ENCODE measurements at regions not wholly inside any gene's neighbourhood (a gene's known extent, or its start where the extent isn't known, plus 50 kb on each side); places are given as distances from the start of the nearest gene placed in this dataset.

GRCh38 chr22:48186146-48186790 is 1423.8 kb downstream of the TBC1D22A start:
- no peak for TF ChIP-seq CTCF (IDR thresholded peaks at IDR 0.05)
- TF ChIP-seq POLR2A (IDR thresholded peaks at IDR 0.05): no peak
- no peak for DNase-seq
- Histone ChIP-seq H3K27ac (no peak overlapping the region), H3K4me3 (no peak overlapping the region), H3K27me3 (peaks cover 0 to 11% (median 0%) of the 10 kb centered on the region in 4 donors), H3K4me1 (no peaks in the 10 kb centered on the region), H3K9me3 (peaks cover 0 to 7% (median 0%) of the 10 kb centered on the region in 3 donors), H3K36me3 (no peaks in the 10 kb centered on the region)
- intact Hi-C loops (cut with DNase I): no loop called here
- WGBS, 2 donors: 73 to 77% methylated on average over 7 to 9 of the region's 10 CpGs

DNA sequence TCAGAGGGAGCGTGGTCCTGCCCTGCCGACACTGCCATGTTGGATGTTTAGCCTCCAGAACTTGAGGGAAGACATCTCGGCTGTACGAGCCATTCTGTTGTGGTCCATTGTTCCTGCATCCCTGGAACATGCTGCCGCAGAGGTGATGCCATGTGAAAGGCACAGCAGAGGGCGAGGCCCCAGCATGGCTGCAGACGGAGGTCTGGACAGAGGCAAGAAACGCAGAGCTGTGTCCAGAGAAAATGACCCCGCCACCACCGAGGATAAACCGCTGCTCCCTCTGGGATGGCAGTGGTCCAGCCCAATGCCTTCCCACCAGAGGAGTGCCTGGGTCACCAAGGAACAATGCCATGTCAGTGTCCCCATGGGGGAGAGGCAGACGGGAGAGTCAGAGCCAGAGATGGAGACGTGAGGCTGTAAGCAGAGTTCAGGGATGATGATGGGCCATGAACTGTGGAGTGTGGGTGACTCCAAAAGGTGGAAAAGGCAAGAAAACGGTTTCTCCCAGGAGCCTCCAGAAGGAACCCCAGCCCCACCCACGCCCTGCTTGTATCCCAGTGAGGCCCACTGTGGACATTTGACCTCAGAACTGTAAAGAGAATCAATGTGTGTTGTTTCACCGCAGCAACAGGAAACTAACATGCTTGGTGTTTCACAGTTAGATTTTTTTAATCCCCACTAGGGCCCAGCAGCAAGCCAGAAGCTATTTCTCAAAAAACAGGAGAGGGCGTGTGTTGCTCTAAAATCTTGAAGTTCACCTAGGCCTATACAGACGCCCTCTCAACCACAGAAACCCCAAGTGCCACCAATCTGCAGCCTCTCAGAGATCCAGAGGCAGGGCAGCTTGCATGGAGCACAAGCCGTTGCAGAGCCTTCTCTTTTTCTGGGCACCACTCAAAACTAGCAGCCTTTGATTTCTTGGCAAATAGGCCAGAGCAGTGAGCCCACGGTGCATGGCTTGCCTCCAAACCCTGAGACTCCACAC is 1422.9 kb downstream of the TBC1D22A start:
- Histone ChIP-seq H3K27ac (no peak overlapping the region), H3K4me1 (no peaks in the 10 kb centered on the region), H3K36me3 (no peaks in the 10 kb centered on the region), H3K27me3 (peaks cover 0 to 11% (median 0%) of the 10 kb centered on the region in 4 donors), H3K9me3 (no peaks in the 10 kb centered on the region), H3K4me3 (no peak overlapping the region)
- no peak for DNase-seq
- intact Hi-C loops (cut with DNase I): no loop called here
- 59 to 69% methylated on average over 8 to 15 of the region's 20 CpGs for WGBS, 2 donors
- TF ChIP-seq POLR2A (IDR thresholded peaks at IDR 0.05) (no peak), CTCF (IDR thresholded peaks at IDR 0.05) (no peak)

GRCh38 chr22:48182846-48183805 is 1420.7 kb downstream of the TBC1D22A start:
- Histone ChIP-seq H3K4me3 (no peak overlapping the region), H3K36me3 (no peaks in the 10 kb centered on the region), H3K4me1 (no peaks in the 10 kb centered on the region), H3K27ac (no peak overlapping the region), H3K9me3 (no peaks in the 10 kb centered on the region), H3K27me3 (peaks cover 0 to 8% (median 0%) of the 10 kb centered on the region in 4 donors)
- intact Hi-C loops (cut with DNase I): no loop called here
- no peak for DNase-seq
- WGBS, 2 donors: 68 to 81% methylated on average over 10 to 15 of the region's 25 CpGs
- TF ChIP-seq CTCF (IDR thresholded peaks at IDR 0.05) (no peak), POLR2A (IDR thresholded peaks at IDR 0.05) (no peak)

DNA sequence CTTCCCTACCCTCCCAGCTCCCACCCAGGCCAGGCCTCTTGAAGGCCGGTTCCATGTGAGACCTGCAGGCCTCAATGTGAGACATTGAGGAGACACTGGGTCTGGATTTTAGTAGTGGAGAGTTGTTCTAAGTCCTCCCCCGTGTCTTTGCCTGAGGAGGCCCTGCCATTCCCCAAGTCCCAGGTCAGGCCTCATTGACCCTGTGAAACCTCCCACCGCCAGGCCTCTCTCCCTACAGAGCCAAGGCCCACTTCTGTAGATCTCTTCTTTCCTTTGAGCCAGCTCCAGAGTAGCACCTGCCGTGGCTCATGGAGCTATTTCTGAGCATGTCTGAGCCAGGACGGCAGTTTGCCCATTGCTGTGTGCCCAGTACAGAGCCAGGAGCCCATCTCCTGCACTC is 1419.6 kb downstream of the TBC1D22A start:
- intact Hi-C loops (cut with DNase I): no loop called here
- Histone ChIP-seq H3K4me1 (no peaks in the 10 kb centered on the region), H3K9me3 (no peaks in the 10 kb centered on the region), H3K4me3 (no peak overlapping the region), H3K36me3 (no peaks in the 10 kb centered on the region), H3K27ac (no peak overlapping the region), H3K27me3 (peaks cover 0 to under 1% (median 0%) of the 10 kb centered on the region in 4 donors)
- WGBS, 2 donors: 69 to 74% methylated on average over 3 of the region's 5 CpGs
- TF ChIP-seq CTCF (IDR thresholded peaks at IDR 0.05) (no peak), POLR2A (IDR thresholded peaks at IDR 0.05) (no peak)
- DNase-seq: no peak

Data from esophagus squamous epithelium (tissue), 5 donors.